ENCODE measurements at regions not wholly inside any gene's neighbourhood (a gene's known extent, or its start where the extent isn't known, plus 50 kb on each side); places are given as distances from the start of the nearest gene placed in this dataset.

- no peak for DNase-seq
Observed at GRCh38 chr13:95455782-95456181, 96.7 kb upstream of the CLDN10 start.

GRCh38 chr13:95456815-95457214 is 95.7 kb upstream of the CLDN10 start:
- no peak for DNase-seq

- no peak for DNase-seq
Observed at GRCh38 chr13:95457294-95457693, 95.2 kb upstream of the CLDN10 start.

- no peak for DNase-seq
Observed at GRCh38 chr13:95462801-95463200, 89.7 kb upstream of the CLDN10 start.

GRCh38 chr13:95463531-95463930 is 89.0 kb upstream of the CLDN10 start:
- no peak for DNase-seq

GRCh38 chr13:95470574-95471366 is 81.8 kb upstream of the CLDN10 start:
- no peak for DNase-seq

GRCh38 chr13:95471960-95472359 is 80.6 kb upstream of the CLDN10 start:
- no peak for DNase-seq

GRCh38 chr13:95474992-95475391 is 77.5 kb upstream of the CLDN10 start:
- DNase-seq = no peak

GRCh38 chr13:95477187-95477586 is 75.3 kb upstream of the CLDN10 start:
- no peak for DNase-seq

GRCh38 chr13:95479731-95480130 is 72.8 kb upstream of the CLDN10 start:
- DNase-seq = no peak

GRCh38 chr13:95480131-95480545 is 72.4 kb upstream of the CLDN10 start:
- DNase-seq = no peak

GRCh38 chr13:95480791-95481780 is 71.4 kb upstream of the CLDN10 start:
- DNase-seq = peak; percentile 37

- no peak for DNase-seq
Observed at GRCh38 chr13:95484052-95484451, 68.5 kb upstream of the CLDN10 start.

GRCh38 chr13:95485045-95485517 is 67.4 kb upstream of the CLDN10 start:
- peak; percentile 15 for DNase-seq

GRCh38 chr13:95485518-95486144 is 66.9 kb upstream of the CLDN10 start:
- no peak for DNase-seq

- DNase-seq = no peak
Observed at GRCh38 chr13:95492044-95492801, 60.3 kb upstream of the CLDN10 start.

- DNase-seq = peak; percentile 48
Observed at GRCh38 chr13:95494082-95494681, 58.3 kb upstream of the CLDN10 start.

- DNase-seq = no peak
Observed at GRCh38 chr13:95496485-95496884, 56.0 kb upstream of the CLDN10 start.

GRCh38 chr13:95497381-95497807 is 55.1 kb upstream of the CLDN10 start:
- no peak for DNase-seq

GRCh38 chr13:95498886-95499285 is 53.6 kb upstream of the CLDN10 start:
- no peak for DNase-seq

GRCh38 chr13:95499811-95500712 is 52.5 kb upstream of the CLDN10 start:
- DNase-seq = peak; percentile 32
